A549 (cell line): ENCODE measurements at regions not wholly inside any gene's neighbourhood (a gene's known extent, or its start where the extent isn't known, plus 50 kb on each side); places are given as distances from the start of the nearest gene placed in this dataset.

Experiments
- ATAC-seq, 2 experiments: fragments of 200-7000 bp in 1 of 2; fragments of >200 bp in 1 of 2; cut with Nextera tagmentation in 1 of 2; cut with Tn5 transposase in 1 of 2; 3 replicates each; pipeline versions ENCODE4 v1.8.0 to v1.9.1; 2018 to 2020; ENCODE audit warnings: mild to moderate bottlenecking in 1 of 2, moderate library complexity in 1 of 2
- CTCF ChIA-PET: fragments of 300-600 bp; sonication (Branson Sonifier 250); formaldehyde crosslinking; extraction: SDS; loops from one replicate; lab custom pipeline; 2021; ENCODE audit warnings: antibody characterized with exemption, inconsistent platforms; lab: Yijun Ruan, JAX
- POLR2A ChIA-PET: fragments of 350-600 bp; formaldehyde crosslinking; extraction: SDS; loops from one replicate; lab custom pipeline; 2021; ENCODE audit warnings: antibody characterized with exemption, inconsistent platforms; lab: Yijun Ruan, JAX
- DNase-seq, 2 experiments: peaks; one replicate each; pipeline versions ENCODE4 v3.0.0 to v3.0.0-alpha.2; 2011 to 2016; ENCODE audit warnings: low read depth in 1 of 2, low spot score in 1 of 2
- FAIRE-seq: peaks from 2 replicates; lab custom pipeline; 2011; peaks lifted over from hg19 to GRCh38; lab: Jason Lieb, UNC
- H3K27ac ChIP-seq, 2 experiments: fragments of >200 bp; sonication (Bioruptor Twin); formaldehyde crosslinking; 3 replicates each; pipeline ENCODE4 v1.5.1; 2016 to 2017
- H3K4me1 ChIP-seq: fragments of >200 bp; sonication (Bioruptor Twin); formaldehyde crosslinking; 3 replicates; pipeline ENCODE4 v1.6.1; 2016
- H3K4me2 ChIP-seq: fragments of >200 bp; sonication (Bioruptor Twin); formaldehyde crosslinking; 3 replicates; pipeline ENCODE4 v1.6.1; 2016
- H3K4me3 ChIP-seq: fragments of >200 bp; sonication (Bioruptor Twin); formaldehyde crosslinking; 3 replicates; pipeline ENCODE4 v1.5.1; 2016
- H3K9me3 ChIP-seq: fragments of >200 bp; sonication (Bioruptor Twin); formaldehyde crosslinking; 3 replicates; pipeline ENCODE4 v1.6.1; 2016
- BHLHE40 ChIP-seq: IDR thresholded peaks from 2 replicates; pipeline ENCODE4 v1.6.1; 2012; ENCODE audit warnings: low read depth, low read length, inconsistent platforms
- CBX2 ChIP-seq: fragments of 200-600 bp; sonication (generic); IDR thresholded peaks from 2 replicates; pipeline ENCODE4 v1.6.1; 2016; ENCODE audit warnings: low read depth, mild to moderate bottlenecking, borderline replicate concordance
- CHD2 ChIP-seq: fragments of 150-350 bp; IDR thresholded peaks from 2 replicates; pipeline ENCODE4 v1.6.1; 2014; ENCODE audit warnings: low read length; ENCODE audit not compliant: partially characterized antibody
- EHMT2 ChIP-seq: fragments of 200-600 bp; sonication (generic); IDR thresholded peaks from 2 replicates; pipeline ENCODE4 v1.6.1; 2016; ENCODE audit warnings: antibody characterized with exemption, low read depth, mild to moderate bottlenecking, moderate library complexity
- ESRRA ChIP-seq: fragments of 150-350 bp; IDR thresholded peaks from 2 replicates; pipeline ENCODE4 v1.6.1; 2014; ENCODE audit warnings: mild to moderate bottlenecking, low read length, borderline replicate concordance
- FOSB ChIP-seq: fragments of 250-450 bp; sonication (Bioruptor Pico); IDR thresholded peaks from 2 replicates; pipeline ENCODE4 v1.5.0; 2020; ENCODE audit warnings: mild to moderate bottlenecking, moderate library complexity
- FOSL2 ChIP-seq, 2 experiments: fragments of 450-650 bp in 1 of 2; fragments of >200 bp in 1 of 2; sonication (Bioruptor Twin) in 1 of 2; formaldehyde crosslinking; IDR thresholded peaks; 2 replicates each; pipeline versions ENCODE4 v1.5.0 to v1.6.1; 2016 to 2020; ENCODE audit warnings: mild to moderate bottlenecking in 1 of 2, moderate library complexity in 1 of 2
- GATA3 ChIP-seq: IDR thresholded peaks from 2 replicates; pipeline ENCODE4 v1.6.1; 2012; ENCODE audit warnings: borderline replicate concordance
- HDAC2 ChIP-seq: fragments of 200-600 bp; sonication (generic); IDR thresholded peaks from 2 replicates; pipeline ENCODE4 v1.6.1; 2016
- HOXB13 ChIP-seq: fragments of 250-450 bp; sonication (Bioruptor Pico); IDR thresholded peaks from 2 replicates; pipeline ENCODE4 v1.5.0; 2020; ENCODE audit warnings: low read depth, mild to moderate bottlenecking, moderate library complexity
- JUN ChIP-seq, 2 experiments: fragments of >200 bp; sonication (Bioruptor Twin); formaldehyde crosslinking; IDR thresholded peaks; 2 replicates in 1 of 2; 3 replicates in 1 of 2; pipeline ENCODE4 v1.6.1; 2016 to 2017
- JUNB ChIP-seq: fragments of >200 bp; sonication (Bioruptor Twin); formaldehyde crosslinking; IDR thresholded peaks from 2 replicates; pipeline ENCODE4 v1.6.1; 2016
- MAFK ChIP-seq: fragments of 450-650 bp; IDR thresholded peaks from 2 replicates; pipeline ENCODE4 v1.6.1; 2014; ENCODE audit not compliant: partially characterized antibody
- NFE2L2 ChIP-seq: fragments of 150-350 bp; conservative IDR thresholded peaks from 2 replicates; pipeline ENCODE4 v1.6.1; 2014; ENCODE audit warnings: low read length
- POLR2A ChIP-seq: IDR thresholded peaks from 2 replicates; pipeline ENCODE4 v1.6.1; 2012; ENCODE audit warnings: mild to moderate bottlenecking, low read length
- RAD21 ChIP-seq, 2 experiments: fragments of >200 bp in 1 of 2; sonication (Bioruptor Twin) in 1 of 2; formaldehyde crosslinking in 1 of 2; IDR thresholded peaks in 1 of 2; conservative IDR thresholded peaks in 1 of 2; 2 replicates in 1 of 2; 3 replicates in 1 of 2; pipeline ENCODE4 v1.6.1; 2012 to 2018; ENCODE audit warnings: inconsistent platforms in 1 of 2
- RFX5 ChIP-seq: fragments of 450-650 bp; IDR thresholded peaks from 2 replicates; pipeline ENCODE4 v1.7.1; 2014; ENCODE audit warnings: antibody characterized with exemption, mild to moderate bottlenecking, moderate library complexity
- ZFP36 ChIP-seq: fragments of 450-650 bp; IDR thresholded peaks from 2 replicates; pipeline ENCODE4 v1.6.1; 2014; ENCODE audit warnings: borderline replicate concordance; ENCODE audit not compliant: partially characterized antibody
- WGBS: methylation state at CpG from one replicate; pipeline ENCODE4 v1.1.6; 2017; ENCODE audit errors: missing lambda C conversion rate; 5-methylcytosine and 5-hydroxymethylcytosine counted together
- TF ChIP-seq, protein P1 (sequence below): IDR thresholded peaks from 2 replicates; pipeline ENCODE4 v1.6.1; 2012; ENCODE audit warnings: low read depth, borderline replicate concordance
- TF ChIP-seq, protein P2 (sequence below): fragments of 250-450 bp; sonication (Bioruptor Pico); IDR thresholded peaks from 2 replicates; pipeline ENCODE4 v1.5.0; 2021; ENCODE audit warnings: mild to moderate bottlenecking, moderate library complexity, borderline replicate concordance

DNA sequence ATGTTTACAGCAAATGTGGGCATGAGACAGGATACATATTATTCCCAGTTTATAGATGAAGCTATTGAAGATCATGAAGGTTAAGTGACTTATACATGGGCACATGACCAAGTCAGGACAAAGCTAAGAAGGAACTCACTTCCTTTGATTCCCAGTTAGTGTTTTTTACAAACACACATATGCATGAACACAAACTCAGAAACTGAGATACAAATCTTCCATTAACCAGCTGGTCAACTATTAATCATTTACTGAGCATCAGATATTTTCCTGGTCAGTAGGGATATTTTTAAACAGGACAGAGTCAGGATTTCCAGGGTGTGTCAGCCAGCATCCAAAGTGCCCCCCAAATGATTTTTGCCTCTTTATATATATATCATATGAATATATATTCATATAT, 222.2 kb downstream of the OGFRL1 start:
- FAIRE-seq: no peak
- Histone ChIP-seq H3K4me1 (0 out of 3 replicates have a peak, but pooled peaks cover 8% of the 10 kb centered on the region), H3K4me2 (no peak overlapping the region), H3K4me3 (no peak overlapping the region), H3K27ac (no peak overlapping the region), H3K9me3 (no peaks in the 10 kb centered on the region)
- ATAC-seq: no peak
- DNase-seq: no peak
- POLR2A ChIA-PET: no interaction called here
- CTCF ChIA-PET: interaction anchor here (0.7 to 3.2 kb wide), 13 partner anchors 9 to 320 kb away, joined by 3 to 9 read pairs (median 3); no protein-coding TSS in a partner anchor
- TF ChIP-seq, protein P1, sequence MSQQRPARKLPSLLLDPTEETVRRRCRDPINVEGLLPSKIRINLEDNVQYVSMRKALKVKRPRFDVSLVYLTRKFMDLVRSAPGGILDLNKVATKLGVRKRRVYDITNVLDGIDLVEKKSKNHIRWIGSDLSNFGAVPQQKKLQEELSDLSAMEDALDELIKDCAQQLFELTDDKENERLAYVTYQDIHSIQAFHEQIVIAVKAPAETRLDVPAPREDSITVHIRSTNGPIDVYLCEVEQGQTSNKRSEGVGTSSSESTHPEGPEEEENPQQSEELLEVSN: no peak
- TF ChIP-seq ZFP36 (no peak), NFE2L2 (no peak), POLR2A (no peak), CHD2 (no peak), HDAC2 (no peak), FOSL2 (IDR thresholded peaks at IDR 0.05) (no peak), FOSL2 (CRISPR knock-in tag; IDR thresholded peaks at IDR 0.05) (no peak), JUN (IDR thresholded peaks at IDR 0.05) (no peak), BHLHE40 (no peak)
- TF ChIP-seq, all 56 proteins: peak for 0

DNA sequence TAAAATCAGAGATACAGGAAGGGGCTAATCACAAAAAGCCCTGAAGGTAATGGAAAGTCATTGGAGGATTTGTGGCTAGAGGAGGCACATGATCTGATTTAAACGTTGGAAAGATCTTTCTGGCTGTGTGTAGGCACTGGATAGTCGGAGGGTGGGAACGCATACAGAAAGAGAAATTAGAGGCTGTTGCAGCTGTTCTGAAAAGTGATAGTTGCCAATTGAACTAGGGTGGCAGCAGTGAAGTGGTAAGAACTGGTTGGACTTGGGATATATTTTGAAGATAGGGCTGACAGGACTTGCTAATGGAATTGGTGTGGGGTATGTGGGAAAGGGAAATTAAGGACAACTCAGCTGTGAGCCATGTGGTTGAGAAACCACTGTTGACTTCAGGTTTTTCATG, 223.6 kb downstream of the OGFRL1 start:
- H3K4me2 ChIP-seq: no peak overlapping the region
- FAIRE-seq (no peak), DNase-seq (no peak), ATAC-seq (no peak)
- CTCF ChIA-PET: interaction anchor here (1.3 to 1.6 kb wide), 2 partner anchors 128 to 129 kb away, joined by 3 to 4 read pairs; no protein-coding TSS in a partner anchor
- 0 out of 3 replicates have a peak, but pooled peaks cover 8% of the 10 kb centered on the region for H3K4me1 ChIP-seq
- POLR2A ChIA-PET: no interaction called here
- H3K9me3 ChIP-seq: no peaks in the 10 kb centered on the region
- H3K4me3 ChIP-seq: no peak overlapping the region
- 67% methylated on average over 3 of the region's 3 CpGs for WGBS
- no peak overlapping the region for H3K27ac ChIP-seq
- TF ChIP-seq EHMT2 (no peak), RAD21 (conservative IDR thresholded peaks at IDR 0.05 in 1 of 2, IDR thresholded peaks at IDR 0.05 in 1 of 2) (no peak), MAFK (no peak), JUNB (no peak), CBX2 (no peak), HOXB13 (CRISPR knock-in tag) (no peak)
- TF ChIP-seq, protein P2, sequence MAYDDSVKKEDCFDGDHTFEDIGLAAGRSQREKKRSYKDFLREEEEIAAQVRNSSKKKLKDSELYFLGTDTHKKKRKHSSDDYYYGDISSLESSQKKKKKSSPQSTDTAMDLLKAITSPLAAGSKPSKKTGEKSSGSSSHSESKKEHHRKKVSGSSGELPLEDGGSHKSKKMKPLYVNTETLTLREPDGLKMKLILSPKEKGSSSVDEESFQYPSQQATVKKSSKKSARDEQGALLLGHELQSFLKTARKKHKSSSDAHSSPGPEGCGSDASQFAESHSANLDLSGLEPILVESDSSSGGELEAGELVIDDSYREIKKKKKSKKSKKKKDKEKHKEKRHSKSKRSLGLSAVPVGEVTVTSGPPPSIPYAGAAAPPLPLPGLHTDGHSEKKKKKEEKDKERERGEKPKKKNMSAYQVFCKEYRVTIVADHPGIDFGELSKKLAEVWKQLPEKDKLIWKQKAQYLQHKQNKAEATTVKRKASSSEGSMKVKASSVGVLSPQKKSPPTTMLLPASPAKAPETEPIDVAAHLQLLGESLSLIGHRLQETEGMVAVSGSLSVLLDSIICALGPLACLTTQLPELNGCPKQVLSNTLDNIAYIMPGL (CRISPR knock-in tag): no peak

DNA sequence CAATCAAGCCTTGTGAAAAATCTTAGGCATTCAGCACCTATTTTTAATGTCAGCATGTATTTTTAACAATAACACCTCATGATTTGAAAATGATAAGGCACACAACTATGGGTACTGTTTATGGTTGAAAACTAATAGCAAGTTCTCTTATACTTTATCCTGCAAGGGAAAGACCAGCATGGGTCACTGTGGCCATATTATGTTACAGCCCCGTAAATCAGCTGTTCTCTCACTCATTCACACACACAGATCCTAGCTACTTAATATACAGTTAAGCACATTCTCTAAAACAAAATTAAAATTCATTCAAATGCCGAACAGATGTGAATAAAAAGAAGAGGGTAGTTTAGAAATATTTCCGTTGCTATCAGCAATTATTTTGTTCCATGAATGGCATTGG, 224.4 kb downstream of the OGFRL1 start:
- H3K4me2 ChIP-seq: no peak overlapping the region
- H3K4me1 ChIP-seq: 0 out of 3 replicates have a peak, but pooled peaks cover 8% of the 10 kb centered on the region
- FAIRE-seq (no peak), DNase-seq (no peak), ATAC-seq (no peak)
- H3K9me3 ChIP-seq: no peaks in the 10 kb centered on the region
- ChIA-PET POLR2A (no interaction called here), CTCF (interaction anchor here (1.3 to 1.6 kb wide), 2 partner anchors 128 to 130 kb away, joined by 3 to 4 read pairs; no protein-coding TSS in a partner anchor)
- H3K27ac ChIP-seq: no peak overlapping the region
- WGBS: 64% methylated on average over 3 of the region's 3 CpGs
- TF ChIP-seq FOSB (CRISPR knock-in tag) (no peak), ESRRA (no peak), RFX5 (no peak), GATA3 (no peak)
- no peak overlapping the region for H3K4me3 ChIP-seq
